ENCODE measurements at regions not wholly inside any gene's neighbourhood (a gene's known extent, or its start where the extent isn't known, plus 50 kb on each side); places are given as distances from the start of the nearest gene placed in this dataset.

- no peaks in the 10 kb centered on the region for H3K79me2 ChIP-seq (ENCODE audit: insufficient read depth, low read length)
- H2AFZ ChIP-seq (ENCODE audit: low read length), result no peak overlapping the region
- no peaks in the 10 kb centered on the region for H3K4me1 ChIP-seq (ENCODE audit: insufficient read depth, low read length, poor library complexity, severe bottlenecking)
- H4K20me1 ChIP-seq (ENCODE audit: insufficient read depth, low read length, poor library complexity, severe bottlenecking), result no peaks in the 10 kb centered on the region
- H3K27me3 ChIP-seq (ENCODE audit: insufficient read depth, low read length, poor library complexity, severe bottlenecking), result no peaks in the 10 kb centered on the region
- H3K36me3 ChIP-seq (ENCODE audit: insufficient read depth, low read length), result no peaks in the 10 kb centered on the region
- no peak overlapping the region for H3K4me3 ChIP-seq (ENCODE audit: low read length, poor library complexity, severe bottlenecking)
- no peak for TF ChIP-seq EZH2phosphoT487 (IDR thresholded peaks at IDR 0.05; ENCODE audit: borderline replicate concordance)
- no peak for TF ChIP-seq CTCF (conservative IDR thresholded peaks at IDR 0.05; ENCODE audit: low read length)
- H3K9me3 ChIP-seq (ENCODE audit: insufficient read depth, low read depth, low read length), result no peaks in the 10 kb centered on the region
- H3K4me2 ChIP-seq (ENCODE audit: low read depth, low read length, poor library complexity, severe bottlenecking), result no peak overlapping the region
- no peaks in the 10 kb centered on the region for H3F3A ChIP-seq (ENCODE audit: low read depth)
- H3K9me2 ChIP-seq (replicated peaks; ENCODE audit: low read depth, low read length), result no peaks in the 10 kb centered on the region
- no peak overlapping the region for H3K9ac ChIP-seq (ENCODE audit: low read depth, low read length, poor library complexity, severe bottlenecking)
Measured at GRCh38 chr7:136601772-136602171, 266.7 kb upstream of the CHRM2 start.

- Histone ChIP-seq H3K9ac (ENCODE audit: low read depth, low read length, poor library complexity, severe bottlenecking) (no peak overlapping the region), H3K9me2 (replicated peaks; ENCODE audit: low read depth, low read length) (no peaks in the 10 kb centered on the region), H3K79me2 (ENCODE audit: insufficient read depth, low read length) (no peaks in the 10 kb centered on the region), H3F3A (ENCODE audit: low read depth) (no peaks in the 10 kb centered on the region), H3K27me3 (ENCODE audit: insufficient read depth, low read length, poor library complexity, severe bottlenecking) (no peaks in the 10 kb centered on the region), H2AFZ (ENCODE audit: low read length) (no peak overlapping the region), H3K9me3 (ENCODE audit: insufficient read depth, low read depth, low read length) (no peaks in the 10 kb centered on the region), H3K4me1 (ENCODE audit: insufficient read depth, low read length, poor library complexity, severe bottlenecking) (no peaks in the 10 kb centered on the region), H3K4me3 (ENCODE audit: low read length, poor library complexity, severe bottlenecking) (no peak overlapping the region), H4K20me1 (ENCODE audit: insufficient read depth, low read length, poor library complexity, severe bottlenecking) (no peaks in the 10 kb centered on the region), H3K4me2 (ENCODE audit: low read depth, low read length, poor library complexity, severe bottlenecking) (no peak overlapping the region), H3K36me3 (ENCODE audit: insufficient read depth, low read length) (no peaks in the 10 kb centered on the region)
- TF ChIP-seq CTCF (conservative IDR thresholded peaks at IDR 0.05; ENCODE audit: low read length), result no peak
- no peak for TF ChIP-seq EZH2phosphoT487 (IDR thresholded peaks at IDR 0.05; ENCODE audit: borderline replicate concordance)
Measured at GRCh38 chr7:136600475-136600874, 268.0 kb upstream of the CHRM2 start.

- Histone ChIP-seq H3K9ac (ENCODE audit: low read depth, low read length, poor library complexity, severe bottlenecking) (no peak overlapping the region), H2AFZ (ENCODE audit: low read length) (no peak overlapping the region), H3K9me3 (ENCODE audit: insufficient read depth, low read depth, low read length) (no peaks in the 10 kb centered on the region), H3K79me2 (ENCODE audit: insufficient read depth, low read length) (no peaks in the 10 kb centered on the region), H3F3A (ENCODE audit: low read depth) (no peaks in the 10 kb centered on the region), H3K4me3 (ENCODE audit: low read length, poor library complexity, severe bottlenecking) (no peak overlapping the region), H3K27me3 (ENCODE audit: insufficient read depth, low read length, poor library complexity, severe bottlenecking) (no peaks in the 10 kb centered on the region), H3K9me2 (replicated peaks; ENCODE audit: low read depth, low read length) (no peaks in the 10 kb centered on the region), H3K4me1 (ENCODE audit: insufficient read depth, low read length, poor library complexity, severe bottlenecking) (no peaks in the 10 kb centered on the region), H3K36me3 (ENCODE audit: insufficient read depth, low read length) (no peaks in the 10 kb centered on the region), H3K4me2 (ENCODE audit: low read depth, low read length, poor library complexity, severe bottlenecking) (no peak overlapping the region), H4K20me1 (ENCODE audit: insufficient read depth, low read length, poor library complexity, severe bottlenecking) (no peaks in the 10 kb centered on the region)
- TF ChIP-seq CTCF (conservative IDR thresholded peaks at IDR 0.05; ENCODE audit: low read length) (no peak), EZH2phosphoT487 (IDR thresholded peaks at IDR 0.05; ENCODE audit: borderline replicate concordance) (no peak)
Measured at GRCh38 chr7:136594739-136595144, 273.7 kb upstream of the CHRM2 start.

Data from Loucy (cell line).